HG03558 (cell line): ENCODE measurements at regions not wholly inside any gene's neighbourhood (a gene's known extent, or its start where the extent isn't known, plus 50 kb on each side); places are given as distances from the start of the nearest gene placed in this dataset.

Experiments
- ATAC-seq: cut with Tn5 transposase; IDR thresholded peaks from one replicate; pipeline ENCODE4 v1.9.1; 2021; ENCODE audit warnings: moderate number of reproducible peaks; ENCODE audit not compliant: unreplicated experiment; ENCODE audit errors: extremely low read depth

DNA sequence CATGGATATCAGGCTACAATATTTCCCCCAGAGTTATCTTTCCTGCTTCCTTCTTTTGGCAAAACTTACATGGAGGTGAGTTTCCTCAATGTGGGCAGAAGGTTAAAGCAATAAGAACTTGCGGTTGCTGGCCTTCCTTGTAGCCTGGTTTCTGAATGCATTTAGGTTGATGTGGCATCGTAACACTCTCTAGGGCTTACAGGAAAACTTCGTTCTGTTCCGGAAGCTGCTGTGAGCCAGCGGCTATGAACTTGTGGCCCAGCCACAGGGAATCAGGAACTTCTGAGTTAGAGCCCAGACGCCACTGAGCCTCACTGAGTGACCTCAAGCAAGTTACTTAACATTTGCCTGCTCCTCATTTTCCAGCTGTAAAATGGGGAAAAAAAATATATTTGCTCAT, 623.4 kb upstream of the ADAMTS5 start:
- no peak for ATAC-seq

- ATAC-seq, result no peak
Observed at GRCh38 chr21:27589781-27590180, 622.9 kb upstream of the ADAMTS5 start.

GRCh38 chr21:27586986-27587385, 620.1 kb upstream of the ADAMTS5 start:
- ATAC-seq, result no peak

- ATAC-seq, result no peak
Observed at GRCh38 chr21:27586326-27586725, 619.4 kb upstream of the ADAMTS5 start.

- no peak for ATAC-seq
Observed at GRCh38 chr21:27584256-27584655, 617.4 kb upstream of the ADAMTS5 start.

GRCh38 chr21:27582948-27583430, 616.1 kb upstream of the ADAMTS5 start:
- ATAC-seq, result no peak

- ATAC-seq, result no peak
Observed at GRCh38 chr21:27582246-27582947, 615.5 kb upstream of the ADAMTS5 start.

- ATAC-seq, result no peak
Observed at GRCh38 chr21:27581168-27581567, 614.3 kb upstream of the ADAMTS5 start.

DNA sequence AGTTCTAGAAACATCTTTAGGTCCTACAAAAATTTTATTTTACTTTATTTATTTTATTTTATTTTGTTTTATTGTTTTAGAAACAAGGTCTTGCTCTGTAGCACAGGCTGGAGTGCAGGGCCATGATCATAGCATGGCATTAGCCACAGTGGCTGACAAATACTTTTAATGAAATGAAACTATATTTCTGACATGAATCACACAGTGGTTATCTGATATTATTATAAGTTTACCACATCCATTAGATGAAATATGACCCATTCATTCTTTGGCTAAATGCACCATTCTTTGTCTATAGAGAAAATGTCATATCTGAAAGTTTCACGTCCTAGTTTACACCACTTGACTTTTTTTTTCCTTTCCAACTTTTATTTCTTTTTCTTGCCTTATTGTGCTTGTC, 613.4 kb upstream of the ADAMTS5 start:
- ATAC-seq, result no peak

DNA sequence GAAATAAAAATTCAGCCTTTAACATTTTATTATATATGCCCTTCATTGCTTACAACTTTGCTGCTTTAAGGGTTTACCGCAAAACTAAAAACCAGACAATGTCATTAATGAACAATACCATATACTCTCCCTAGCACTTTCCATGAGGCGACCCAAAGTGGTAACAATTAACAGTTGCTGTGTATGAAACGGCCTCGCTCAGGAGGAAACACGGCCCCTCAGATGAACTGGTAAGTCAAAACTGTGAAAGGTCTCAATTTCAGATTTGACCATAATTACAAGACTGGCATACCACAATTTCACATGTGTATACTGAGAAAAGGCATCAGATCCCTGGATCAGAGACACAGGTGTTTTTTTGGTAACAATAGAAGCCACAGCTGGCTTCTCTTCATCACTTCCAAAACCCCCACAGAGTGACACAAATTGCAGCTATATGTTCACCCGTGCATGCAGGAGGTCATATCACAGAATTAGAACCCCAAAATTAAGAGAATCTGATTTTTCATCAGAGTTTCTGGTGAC, 611.9 kb upstream of the ADAMTS5 start:
- ATAC-seq, result no peak

DNA sequence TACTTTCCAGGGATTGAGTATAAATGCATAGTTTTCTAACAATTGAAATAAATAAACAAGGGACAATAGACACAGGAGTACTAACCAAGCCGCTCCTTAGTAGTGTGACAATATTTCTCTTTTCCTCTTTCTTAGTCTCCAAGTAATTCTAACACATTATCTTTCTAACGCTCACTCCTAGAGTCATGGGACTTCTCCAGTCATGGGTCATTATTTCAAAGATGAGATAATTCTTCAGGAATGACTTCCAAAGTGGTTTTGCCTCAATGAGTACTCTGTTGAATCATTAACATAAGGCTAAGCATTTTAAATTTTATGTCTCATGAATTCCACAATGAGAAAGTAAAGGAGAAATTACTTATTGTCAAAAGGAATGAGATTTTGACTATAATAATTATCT, 605.8 kb upstream of the ADAMTS5 start:
- no peak for ATAC-seq

DNA sequence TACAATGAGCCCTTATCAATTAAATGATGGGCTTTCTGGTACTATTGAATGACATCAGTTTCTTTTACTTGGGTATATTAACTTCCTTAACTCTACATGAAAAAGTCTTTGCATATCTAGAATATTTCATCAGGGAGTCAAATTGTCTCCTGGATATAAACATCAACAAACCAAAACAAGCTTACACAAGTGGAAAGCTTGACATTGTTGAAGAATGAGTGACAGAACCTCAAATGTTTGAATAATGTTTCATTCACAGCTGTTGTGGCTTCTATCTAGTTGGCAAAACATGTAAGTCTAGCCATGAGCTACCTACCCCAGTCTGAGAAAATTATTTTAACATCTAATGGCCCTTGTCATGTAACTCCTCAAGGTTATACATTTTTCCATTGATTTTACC, 604.8 kb upstream of the ADAMTS5 start:
- no peak for ATAC-seq

- ATAC-seq, result no peak
Observed at GRCh38 chr21:27570306-27570868, 603.5 kb upstream of the ADAMTS5 start.

DNA sequence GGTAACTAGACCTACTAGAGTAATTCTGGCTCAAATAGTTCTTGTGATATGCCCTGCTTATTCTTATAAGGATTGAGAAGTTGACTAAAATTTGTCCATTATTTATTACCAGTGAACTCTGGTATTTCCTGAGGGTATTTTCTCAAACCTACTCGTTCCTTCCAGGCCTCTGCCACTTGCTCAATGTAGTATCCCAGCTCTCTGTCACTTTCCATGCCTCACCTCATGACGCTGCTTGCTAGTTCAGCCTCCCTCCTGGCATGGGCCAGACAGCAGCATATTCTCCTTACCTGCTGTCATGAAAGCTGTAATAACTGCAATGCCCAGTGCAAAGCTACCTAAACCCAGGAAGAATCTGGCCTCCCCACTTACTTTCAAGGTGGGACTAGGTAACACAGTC, 602.9 kb upstream of the ADAMTS5 start:
- no peak for ATAC-seq

DNA sequence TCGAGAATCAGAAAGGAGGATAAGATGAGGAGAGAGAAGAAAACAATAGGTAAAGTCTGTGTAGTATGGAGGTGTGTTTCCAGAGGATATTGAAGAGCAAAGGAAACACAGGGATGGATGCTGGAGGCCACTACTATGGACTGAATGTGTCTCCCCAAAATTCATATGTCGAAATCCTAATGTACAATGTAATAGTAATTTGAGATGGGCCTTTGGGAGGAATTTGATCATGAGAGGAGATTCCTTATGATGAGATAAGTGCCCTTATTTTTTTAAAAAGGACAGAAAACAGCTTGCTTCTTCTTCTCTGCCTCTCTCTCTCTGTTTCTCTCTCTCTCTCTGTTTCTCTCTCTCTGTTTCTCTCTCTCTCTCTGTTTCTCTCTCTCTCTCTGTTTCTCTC, 602.2 kb upstream of the ADAMTS5 start:
- no peak for ATAC-seq

DNA sequence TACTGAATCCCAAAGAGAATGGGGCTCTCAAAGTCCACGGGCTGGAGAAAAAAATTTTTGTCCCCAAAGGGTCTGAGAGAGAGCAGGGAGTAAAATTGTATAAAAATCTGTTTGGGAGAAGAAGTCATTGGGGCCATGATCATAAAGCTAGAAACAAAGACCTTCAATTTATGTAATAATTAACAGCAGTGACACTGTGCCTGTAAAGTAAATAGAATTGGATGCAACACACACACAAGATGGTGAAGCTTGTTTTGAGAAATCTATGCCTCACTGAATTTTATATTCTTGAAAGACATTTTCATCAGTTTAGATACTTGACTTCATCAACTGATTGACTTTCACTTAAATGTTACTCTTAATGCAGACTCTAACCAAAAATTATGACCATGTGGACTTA, 600.5 kb upstream of the ADAMTS5 start:
- ATAC-seq, result no peak

DNA sequence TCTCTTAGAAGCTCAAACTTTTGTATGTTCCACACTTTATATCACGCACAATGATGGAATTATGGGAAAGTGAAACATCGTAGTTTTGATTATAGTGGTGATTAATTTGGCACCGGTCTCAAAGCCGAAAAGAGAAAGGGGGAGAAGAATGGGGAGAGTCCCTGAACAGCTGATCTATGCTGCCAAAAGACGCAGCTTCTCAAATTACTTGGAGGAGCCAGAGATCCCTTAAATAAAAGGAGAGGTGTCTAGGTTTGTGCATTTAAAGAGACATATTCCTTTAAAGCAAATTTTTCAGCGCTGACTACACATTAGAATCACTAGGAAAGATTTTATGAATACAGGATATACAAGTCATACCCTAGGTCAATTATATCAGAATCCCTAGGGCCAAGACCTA, 599.6 kb upstream of the ADAMTS5 start:
- ATAC-seq, result no peak

DNA sequence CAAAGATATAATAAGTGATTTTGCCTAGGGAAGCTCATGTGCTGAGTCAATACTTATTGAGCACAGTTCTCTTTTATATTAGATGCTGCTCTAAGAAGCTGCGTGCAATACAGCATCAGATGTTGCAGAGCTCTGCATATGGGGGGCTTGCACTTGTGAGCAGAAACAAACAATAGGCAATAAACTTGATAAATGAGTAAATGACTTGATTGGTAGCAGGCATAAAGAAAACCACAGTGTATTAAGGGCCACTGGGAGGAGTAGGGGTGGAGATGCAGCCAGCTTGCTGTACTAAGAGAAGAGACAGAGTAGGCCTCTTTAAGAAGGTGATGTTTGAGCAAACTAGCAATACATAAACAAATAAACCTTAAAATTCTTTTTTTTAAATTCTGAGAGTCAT, 598.5 kb upstream of the ADAMTS5 start:
- no peak for ATAC-seq

DNA sequence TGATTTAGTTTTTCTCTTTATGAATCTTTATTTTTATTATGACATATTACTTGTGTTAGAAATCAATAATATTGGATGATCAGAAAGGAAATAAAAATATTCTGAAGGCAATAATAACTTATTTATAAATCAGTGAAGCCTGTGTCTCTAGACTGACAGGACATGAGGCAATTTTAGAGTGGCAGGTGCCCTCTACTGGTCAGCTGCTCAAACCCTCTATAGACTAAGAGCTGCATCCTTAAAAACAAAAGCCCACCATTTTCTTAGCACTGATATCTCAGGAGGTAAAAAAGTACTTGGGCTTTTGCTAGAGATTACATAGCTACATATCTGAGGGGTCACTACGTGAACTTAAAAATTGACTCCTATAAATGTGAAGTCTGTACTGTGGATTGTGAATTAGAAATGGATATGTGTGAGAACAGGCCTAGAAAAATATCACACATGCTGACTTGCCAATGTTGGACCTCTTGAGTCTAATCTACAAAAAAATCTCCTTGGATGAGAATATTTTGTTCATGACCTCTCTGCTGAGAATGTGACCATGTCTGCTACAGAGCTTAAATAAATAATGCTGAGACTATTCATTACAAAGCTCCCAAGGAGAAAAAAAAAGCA, 597.9 kb upstream of the ADAMTS5 start:
- no peak for ATAC-seq

- no peak for ATAC-seq
Observed at GRCh38 chr21:27562303-27562702, 595.4 kb upstream of the ADAMTS5 start.

DNA sequence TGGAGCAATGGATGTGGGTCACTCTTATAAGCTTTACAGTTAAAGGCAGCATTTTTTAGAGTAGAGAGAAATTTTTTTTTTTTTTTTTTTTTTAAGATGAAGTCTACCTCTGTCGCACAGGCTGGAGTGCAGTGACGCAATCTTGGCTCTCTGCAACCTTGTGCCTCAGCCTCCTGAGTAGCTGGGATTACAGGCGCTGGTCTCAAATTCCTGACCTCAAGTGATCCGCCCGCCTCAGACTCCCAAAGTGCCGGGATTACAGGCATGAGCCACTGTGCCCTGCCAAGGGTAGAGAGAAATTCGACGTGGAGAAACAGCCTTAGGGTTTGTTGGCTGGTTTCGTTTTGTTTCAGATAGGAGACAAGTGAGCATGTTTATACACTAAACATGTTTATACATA, 594.2 kb upstream of the ADAMTS5 start:
- no peak for ATAC-seq

GRCh38 chr21:27557356-27557755, 590.5 kb upstream of the ADAMTS5 start:
- ATAC-seq, result no peak
